ENCODE measurements at regions not wholly inside any gene's neighbourhood (a gene's known extent, or its start where the extent isn't known, plus 50 kb on each side); places are given as distances from the start of the nearest gene placed in this dataset.
A peak's percentile ranks its signal among the peaks of the same experiment; 100 is the strongest.

- H3K36me3 Mint-ChIP-seq, result no peaks in the 10 kb centered on the region
- DNase-seq (ENCODE audit: low spot score), result no peak
- peaks cover 28% of the 10 kb centered on the region for H3K27me3 ChIP-seq
- no peak overlapping the region for H2AFZ ChIP-seq (replicated peaks)
- peaks cover 16% of the 10 kb centered on the region for H3K27me3 Mint-ChIP-seq (ENCODE audit: insufficient read depth, low read depth)
- H3K4me1 Mint-ChIP-seq, result peaks cover 30% of the 10 kb centered on the region
- TF ChIP-seq EZH2phosphoT487 (IDR thresholded peaks at IDR 0.05), result no peak
- TF ChIP-seq CTCF (IDR thresholded peaks at IDR 0.05), result no peak
- TF ChIP-seq EZH2 (IDR thresholded peaks at IDR 0.05), result no peak
- H3K4me3 ChIP-seq, result no peak overlapping the region
- H3K4me1 ChIP-seq, result peaks cover 29% of the 10 kb centered on the region
- H4K20me1 ChIP-seq (ENCODE audit: low read depth), result peaks cover 14% of the 10 kb centered on the region
- H3K36me3 ChIP-seq, result no peaks in the 10 kb centered on the region
- peaks cover 17% of the 10 kb centered on the region for H3K9me3 Mint-ChIP-seq
- no peak overlapping the region for H3K9ac ChIP-seq
- peaks cover 43% of the 10 kb centered on the region for H3F3A ChIP-seq (ENCODE audit: low read depth)
- no peaks in the 10 kb centered on the region for H3K9me3 ChIP-seq (ENCODE audit: low read depth)
- no peaks in the 10 kb centered on the region for H3K79me2 ChIP-seq (ENCODE audit: low read depth)
- peak overlapping the region; percentile 85 for H3K27ac Mint-ChIP-seq
- no peak overlapping the region for H3K4me3 Mint-ChIP-seq
- no peak overlapping the region for H3K27ac ChIP-seq
- H3K4me2 ChIP-seq, result peak overlapping the region; percentile 31
Observed at GRCh38 chr17:5705876-5706576, 121.7 kb upstream of the NLRP1 start.

GRCh38 chr17:5706577-5707210 lies 122.4 kb upstream of the NLRP1 start:
- Mint-ChIP-seq H3K9me3 (peaks cover 17% of the 10 kb centered on the region), H3K27ac (peak overlapping the region; percentile 85), H3K27me3 (ENCODE audit: insufficient read depth, low read depth) (peaks cover 13% of the 10 kb centered on the region), H3K4me3 (no peak overlapping the region), H3K4me1 (peaks cover 33% of the 10 kb centered on the region), H3K36me3 (no peaks in the 10 kb centered on the region)
- Histone ChIP-seq H3F3A (ENCODE audit: low read depth) (peaks cover 41% of the 10 kb centered on the region), H3K9me3 (ENCODE audit: low read depth) (no peaks in the 10 kb centered on the region), H2AFZ (replicated peaks) (no peak overlapping the region), H3K36me3 (no peaks in the 10 kb centered on the region), H3K4me3 (no peak overlapping the region), H4K20me1 (ENCODE audit: low read depth) (peaks cover 19% of the 10 kb centered on the region), H3K27ac (no peak overlapping the region), H3K9ac (no peak overlapping the region), H3K27me3 (peaks cover 33% of the 10 kb centered on the region), H3K4me1 (peaks cover 29% of the 10 kb centered on the region), H3K79me2 (ENCODE audit: low read depth) (no peaks in the 10 kb centered on the region), H3K4me2 (peak overlapping the region; percentile 31)
- peak; percentile 83 for DNase-seq (ENCODE audit: low spot score)
- peak; percentile 88 for TF ChIP-seq CTCF (IDR thresholded peaks at IDR 0.05)
- no peak for TF ChIP-seq EZH2 (IDR thresholded peaks at IDR 0.05)

GRCh38 chr17:5707482-5707881 lies 123.2 kb upstream of the NLRP1 start:
- no peak overlapping the region for H3K9ac ChIP-seq
- Mint-ChIP-seq H3K9me3 (peaks cover 16% of the 10 kb centered on the region), H3K36me3 (no peaks in the 10 kb centered on the region), H3K27me3 (ENCODE audit: insufficient read depth, low read depth) (peaks cover 17% of the 10 kb centered on the region), H3K4me1 (peaks cover 33% of the 10 kb centered on the region), H3K4me3 (peak overlapping the region; percentile 41), H3K27ac (no peak overlapping the region)
- H3K4me1 ChIP-seq, result peaks cover 31% of the 10 kb centered on the region
- TF ChIP-seq EZH2phosphoT487 (IDR thresholded peaks at IDR 0.05), result no peak
- TF ChIP-seq EZH2 (IDR thresholded peaks at IDR 0.05), result no peak
- no peak for TF ChIP-seq CTCF (IDR thresholded peaks at IDR 0.05)
- no peaks in the 10 kb centered on the region for H3K79me2 ChIP-seq (ENCODE audit: low read depth)
- no peaks in the 10 kb centered on the region for H3K9me3 ChIP-seq (ENCODE audit: low read depth)
- H3F3A ChIP-seq (ENCODE audit: low read depth), result peaks cover 37% of the 10 kb centered on the region
- no peak overlapping the region for H3K4me3 ChIP-seq
- H3K27me3 ChIP-seq, result peaks cover 41% of the 10 kb centered on the region
- no peak overlapping the region for H3K27ac ChIP-seq
- no peak overlapping the region for H2AFZ ChIP-seq (replicated peaks)
- H3K4me2 ChIP-seq, result no peak overlapping the region
- DNase-seq (ENCODE audit: low spot score), result no peak
- H4K20me1 ChIP-seq (ENCODE audit: low read depth), result peaks cover 24% of the 10 kb centered on the region
- H3K36me3 ChIP-seq, result no peaks in the 10 kb centered on the region
